ENCODE measurements at regions not wholly inside any gene's neighbourhood (a gene's known extent, or its start where the extent isn't known, plus 50 kb on each side); places are given as distances from the start of the nearest gene placed in this dataset.

- intact Hi-C loops (cut with micrococcal nuclease; ENCODE audit: unreplicated experiment) (no loop called here), in situ Hi-C loops (cut with HindIII; ENCODE audit: extremely low pct_ligation_motif_present, low pct_unique_long_range_greater_than_20kb) (no loop called here)
- no peaks in the 10 kb centered on the region for H4K20me1 ChIP-seq (ENCODE audit: insufficient read depth, low read length)
- FAIRE-seq (no peak), DNase-seq (ENCODE audit: low spot score) (no peak), ATAC-seq (no peak)
- H3K4me1 ChIP-seq (ENCODE audit: insufficient read depth, low read length), result no peaks in the 10 kb centered on the region
- H3K27me3 ChIP-seq (ENCODE audit: control insufficient read depth in 1 of 2, insufficient read depth in 2 of 2, low read length in 2 of 2), result no peaks in the 10 kb centered on the region
- CTCF ChIA-PET (ENCODE audit: low intra/inter-chr PET ratio, low total read pairs), result no interaction called here
- no peaks in the 10 kb centered on the region for H3K36me3 ChIP-seq (replicated peaks in 1 of 2; ENCODE audit: control insufficient read depth in 1 of 2, insufficient read depth in 2 of 2, low read length in 2 of 2)
- no peak overlapping the region for H3K27ac ChIP-seq (ENCODE audit: extremely low read length, insufficient read depth, low read length)
- no peak overlapping the region for H3K9ac ChIP-seq (ENCODE audit: insufficient read depth, low read depth, low read length)
- TF ChIP-seq ZNF564 (CRISPR knock-in tag; IDR thresholded peaks at IDR 0.05) (no peak), ZNF513 (CRISPR knock-in tag; conservative IDR thresholded peaks at IDR 0.05) (no peak), FOXM1 (CRISPR knock-in tag; IDR thresholded peaks at IDR 0.05) (no peak), GABPB1 (CRISPR knock-in tag; IDR thresholded peaks at IDR 0.05) (no peak), HOXA9 (CRISPR knock-in tag; IDR thresholded peaks at IDR 0.05; ENCODE audit: borderline replicate concordance) (no peak), ONECUT2 (CRISPR knock-in tag; IDR thresholded peaks at IDR 0.05) (no peak), ZNF619 (CRISPR knock-in tag; IDR thresholded peaks at IDR 0.05) (no peak), MBNL3 (CRISPR knock-in tag; conservative IDR thresholded peaks at IDR 0.05) (no peak), ZNF383 (CRISPR knock-in tag; IDR thresholded peaks at IDR 0.05; ENCODE audit: borderline replicate concordance) (no peak)
- H3K9me3 ChIP-seq (ENCODE audit: low read length), result peaks cover 68% of the 10 kb centered on the region
- no TSS peak for BruUV-seq (replicated peaks)
- H3K4me3 ChIP-seq (replicated peaks in 1 of 3; ENCODE audit: insufficient read depth in 1 of 3, low read depth in 2 of 3, low read length in 3 of 3), result no peak overlapping the region
- WGBS (ENCODE audit: low lambda C conversion rate), result 0% methylated on average over 2 of the region's 2 CpGs
- no peaks in the 10 kb centered on the region for H3K79me2 ChIP-seq (ENCODE audit: insufficient read depth, low read length)
- no peak overlapping the region for H3K4me2 ChIP-seq (ENCODE audit: low read depth, low read length)
- POLR2A ChIA-PET, result no interaction called here
- no peak overlapping the region for H2AFZ ChIP-seq (ENCODE audit: low read length)
These were observed 842.3 kb upstream of the LRRC4C start for GRCh38 chr11:42301777-42302176.

DNA sequence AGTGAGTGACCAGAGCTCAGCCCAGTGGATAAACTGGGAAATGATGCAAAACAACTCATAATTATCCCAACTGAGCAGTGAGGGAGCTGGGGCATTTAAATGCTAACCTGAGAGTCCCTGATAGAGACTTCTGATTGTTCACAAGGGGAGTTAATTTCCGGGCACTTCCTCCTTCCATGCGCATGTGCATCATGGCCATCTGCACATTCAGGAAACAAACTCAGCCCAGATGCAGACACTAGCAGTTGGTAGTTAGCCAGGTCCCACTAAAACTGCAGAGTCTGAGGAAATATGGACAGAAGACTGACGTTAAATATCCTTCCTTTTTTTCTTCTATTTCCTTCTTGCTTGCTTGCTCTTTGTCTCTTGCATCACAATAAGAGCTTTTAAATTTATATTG is 852.1 kb upstream of the LRRC4C start:
- FAIRE-seq, result no peak
- Histone ChIP-seq H4K20me1 (ENCODE audit: insufficient read depth, low read length) (no peaks in the 10 kb centered on the region), H2AFZ (ENCODE audit: low read length) (no peak overlapping the region), H3K79me2 (ENCODE audit: insufficient read depth, low read length) (no peaks in the 10 kb centered on the region), H3K4me1 (ENCODE audit: insufficient read depth, low read length) (no peaks in the 10 kb centered on the region), H3K27me3 (ENCODE audit: control insufficient read depth in 1 of 2, insufficient read depth in 2 of 2, low read length in 2 of 2) (no peaks in the 10 kb centered on the region), H3K36me3 (replicated peaks in 1 of 2; ENCODE audit: control insufficient read depth in 1 of 2, insufficient read depth in 2 of 2, low read length in 2 of 2) (no peaks in the 10 kb centered on the region), H3K9ac (ENCODE audit: insufficient read depth, low read depth, low read length) (no peak overlapping the region), H3K4me3 (replicated peaks in 1 of 3; ENCODE audit: insufficient read depth in 1 of 3, low read depth in 2 of 3, low read length in 3 of 3) (no peak overlapping the region), H3K27ac (ENCODE audit: extremely low read length, insufficient read depth, low read length) (no peak overlapping the region), H3K4me2 (ENCODE audit: low read depth, low read length) (no peak overlapping the region), H3K9me3 (ENCODE audit: low read length) (peaks cover 80% of the 10 kb centered on the region)
- no peak for DNase-seq (ENCODE audit: low spot score)
- 23% methylated on average over 3 of the region's 3 CpGs for WGBS (ENCODE audit: low lambda C conversion rate)
- no peak for ATAC-seq
- ChIA-PET CTCF (ENCODE audit: low intra/inter-chr PET ratio, low total read pairs) (no interaction called here), POLR2A (no interaction called here)
- in situ Hi-C loops (cut with HindIII; ENCODE audit: extremely low pct_ligation_motif_present, low pct_unique_long_range_greater_than_20kb), result no loop called here
- BruUV-seq (replicated peaks), result no TSS peak
- intact Hi-C loops (cut with micrococcal nuclease; ENCODE audit: unreplicated experiment), result no loop called here
- TF ChIP-seq BORCS8-MEF2B (CRISPR knock-in tag; IDR thresholded peaks at IDR 0.05) (no peak), ZNF841 (CRISPR knock-in tag; IDR thresholded peaks at IDR 0.05; ENCODE audit: borderline replicate concordance) (no peak), ZNF20 (CRISPR knock-in tag; IDR thresholded peaks at IDR 0.05) (no peak), ZNF337 (CRISPR knock-in tag; IDR thresholded peaks at IDR 0.05; ENCODE audit: borderline replicate concordance, low read depth) (no peak), THAP11 (CRISPR knock-in tag; IDR thresholded peaks at IDR 0.05) (no peak)
- TF ChIP-seq, protein P1, sequence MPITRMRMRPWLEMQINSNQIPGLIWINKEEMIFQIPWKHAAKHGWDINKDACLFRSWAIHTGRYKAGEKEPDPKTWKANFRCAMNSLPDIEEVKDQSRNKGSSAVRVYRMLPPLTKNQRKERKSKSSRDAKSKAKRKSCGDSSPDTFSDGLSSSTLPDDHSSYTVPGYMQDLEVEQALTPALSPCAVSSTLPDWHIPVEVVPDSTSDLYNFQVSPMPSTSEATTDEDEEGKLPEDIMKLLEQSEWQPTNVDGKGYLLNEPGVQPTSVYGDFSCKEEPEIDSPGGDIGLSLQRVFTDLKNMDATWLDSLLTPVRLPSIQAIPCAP (CRISPR knock-in tag; IDR thresholded peaks at IDR 0.05; ENCODE audit: low read depth), result no peak
